GM18519 (cell line): ENCODE measurements at regions not wholly inside any gene's neighbourhood (a gene's known extent, or its start where the extent isn't known, plus 50 kb on each side); places are given as distances from the start of the nearest gene placed in this dataset.

Experiments
- ATAC-seq: cut with Tn5 transposase; IDR thresholded peaks from one replicate; pipeline ENCODE4 v1.9.1; 2021; ENCODE audit warnings: mild to moderate bottlenecking, moderate library complexity; ENCODE audit not compliant: unreplicated experiment, low FRiP score

DNA sequence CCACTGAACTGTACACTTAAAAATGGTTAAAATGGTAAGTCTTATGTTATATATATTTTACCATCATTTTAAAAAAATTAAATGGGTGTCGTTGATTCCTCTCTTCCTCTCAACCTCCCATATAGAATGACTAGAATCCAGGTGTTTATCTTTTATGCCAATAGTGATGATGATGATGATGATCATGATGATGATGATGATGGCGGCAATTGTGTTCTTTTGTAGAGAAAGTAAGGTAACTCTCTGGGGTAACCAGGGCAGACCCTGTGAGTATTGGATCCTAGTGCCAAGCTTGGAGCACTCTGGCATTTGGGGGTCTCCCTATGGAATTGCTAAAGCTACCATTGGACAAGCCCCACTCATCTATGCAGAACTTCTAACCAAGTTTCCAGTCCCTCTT lies 113.6 kb downstream of the GLI2 start:
- no peak for ATAC-seq

DNA sequence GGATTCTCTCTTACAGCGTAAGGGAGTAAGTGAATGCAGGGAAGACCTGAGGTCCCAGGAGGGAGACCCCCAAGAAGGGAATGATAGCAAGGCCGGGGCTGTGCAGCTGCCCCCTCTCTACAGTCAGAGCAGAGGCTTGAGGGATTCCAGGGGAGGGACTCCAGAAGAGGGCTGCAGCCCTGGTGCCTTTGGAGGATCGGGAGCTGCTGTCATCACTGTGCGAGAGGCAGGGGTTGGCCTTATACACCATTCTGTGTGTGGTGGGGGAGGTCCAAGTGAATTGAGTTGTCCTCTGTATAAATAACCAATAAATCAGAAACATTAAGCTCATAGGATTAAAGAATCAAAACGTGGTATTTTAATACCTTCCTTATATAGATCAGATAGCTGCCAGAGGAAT lies 114.9 kb downstream of the GLI2 start:
- ATAC-seq = no peak

GRCh38 chr2:120851116-120851773 lies 115.6 kb downstream of the GLI2 start:
- no peak for ATAC-seq

- ATAC-seq = no peak
These were observed 116.6 kb downstream of the GLI2 start for GRCh38 chr2:120852200-120852815.

GRCh38 chr2:120853306-120854013 lies 117.8 kb downstream of the GLI2 start:
- ATAC-seq = no peak

DNA sequence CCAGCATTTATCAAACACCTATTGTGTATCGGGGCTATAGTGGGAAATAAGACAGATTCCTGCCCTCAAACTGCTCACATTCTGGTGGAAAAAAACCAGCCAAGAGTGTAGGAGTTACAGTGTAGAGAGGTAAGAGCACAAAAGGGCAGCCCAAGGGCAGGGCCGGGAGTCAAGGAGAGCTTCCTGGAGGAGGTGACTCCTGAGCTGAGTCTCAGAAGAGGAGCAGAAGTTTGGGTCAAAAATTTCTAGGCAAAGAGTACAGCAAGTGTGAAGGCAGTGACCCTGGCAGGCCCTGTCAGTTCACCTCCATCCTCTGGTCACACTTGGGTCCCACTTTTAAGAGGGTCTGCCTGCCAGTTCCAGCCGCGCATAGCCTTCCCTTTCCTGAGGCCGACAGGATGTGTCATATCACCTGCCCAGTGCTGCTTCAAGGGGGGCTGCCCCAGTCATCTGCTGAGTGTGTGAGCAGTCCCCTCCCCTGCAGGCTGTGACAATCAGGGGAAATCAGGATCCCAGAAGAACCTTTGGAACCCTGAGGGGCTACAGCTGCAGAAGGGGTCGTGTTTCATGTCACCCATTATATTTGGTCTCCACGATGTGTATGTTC lies 118.4 kb downstream of the GLI2 start:
- ATAC-seq = no peak

DNA sequence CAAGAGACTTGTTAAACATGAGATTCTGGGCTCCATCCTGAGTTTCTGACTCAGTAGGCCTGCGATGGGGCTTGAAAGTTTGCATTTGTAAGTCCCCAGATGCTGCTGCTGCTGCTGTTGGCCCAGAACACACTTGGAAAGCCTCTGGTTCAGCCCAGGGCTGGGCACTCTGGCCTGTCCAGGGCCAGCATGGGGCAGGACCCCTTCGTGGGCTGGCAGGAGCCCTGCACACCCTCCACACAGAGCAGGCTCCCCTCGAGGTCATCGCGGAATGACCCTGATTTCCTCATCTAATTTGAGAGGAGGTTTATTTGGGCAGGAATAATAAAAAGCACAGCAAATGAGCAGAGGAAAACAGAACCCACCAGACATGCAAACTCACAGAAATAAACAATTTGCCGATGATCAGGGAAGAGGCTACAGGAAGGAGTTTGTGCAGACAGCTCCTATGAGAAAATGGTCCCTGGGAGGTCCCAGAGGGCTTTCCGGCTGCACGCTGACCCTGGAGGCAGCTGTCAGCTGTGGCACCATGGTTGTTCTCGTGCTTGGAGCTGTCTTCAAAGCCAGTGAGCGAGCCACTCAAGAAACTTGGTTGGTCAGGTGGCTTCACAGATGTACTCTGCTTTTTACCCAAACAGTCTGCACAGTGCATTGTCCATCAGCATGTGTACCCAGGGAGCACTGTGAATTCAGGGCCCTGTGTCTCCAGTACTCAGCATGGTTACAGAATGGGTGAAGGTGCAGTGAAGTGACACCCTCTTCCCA lies 119.3 kb downstream of the GLI2 start:
- no peak for ATAC-seq

DNA sequence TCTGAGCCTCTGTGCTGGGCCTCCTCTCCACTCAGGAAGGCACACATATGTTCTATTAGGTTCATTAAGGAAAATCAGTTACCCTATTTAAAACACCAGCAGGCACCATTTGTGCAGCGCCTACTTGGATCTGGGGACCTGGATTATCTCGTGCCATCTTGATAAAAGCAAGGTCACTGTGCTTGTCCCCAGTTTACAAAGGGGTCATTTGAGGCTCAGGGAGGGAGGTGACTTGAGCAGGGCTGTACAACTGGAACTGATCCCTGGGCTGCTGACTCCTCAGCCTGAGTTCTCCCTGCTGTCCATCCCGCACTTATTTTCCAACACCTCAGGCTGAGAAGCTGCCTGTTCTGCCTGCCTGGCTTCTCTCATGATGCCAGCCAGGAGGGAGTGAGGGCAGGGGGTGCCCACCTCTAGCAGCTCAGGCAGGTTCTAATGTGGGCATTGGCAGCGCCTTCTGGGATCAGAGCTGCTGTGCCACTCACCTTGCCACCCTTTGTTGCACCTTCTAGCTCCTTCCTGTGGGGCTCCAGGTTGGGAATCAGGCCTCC lies 120.3 kb downstream of the GLI2 start:
- ATAC-seq = no peak

- ATAC-seq = no peak
These were observed 120.8 kb downstream of the GLI2 start for GRCh38 chr2:120856421-120856862.

GRCh38 chr2:120857422-120857821 lies 121.8 kb downstream of the GLI2 start:
- no peak for ATAC-seq

DNA sequence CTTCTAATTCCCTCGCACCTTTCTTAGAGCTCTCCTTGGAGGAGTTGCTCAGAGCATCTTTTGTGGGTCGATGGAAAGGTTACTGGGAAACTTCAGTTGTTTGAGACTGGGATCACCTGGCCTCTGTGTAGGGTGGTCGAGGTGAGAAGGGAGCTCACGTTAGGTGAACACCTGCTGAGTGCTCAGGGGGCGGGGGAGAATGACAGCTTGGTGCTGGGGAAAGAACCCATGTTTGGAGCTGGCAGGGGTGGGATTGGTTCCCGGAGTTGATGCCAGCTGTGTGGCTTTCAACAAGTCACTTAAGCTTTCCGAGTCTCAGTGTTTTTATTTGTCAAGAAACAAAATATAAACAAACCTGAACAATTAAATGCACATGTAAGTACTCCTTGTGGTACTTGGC lies 122.3 kb downstream of the GLI2 start:
- no peak for ATAC-seq

- ATAC-seq = no peak
These were observed 122.9 kb downstream of the GLI2 start for GRCh38 chr2:120858361-120859106.

DNA sequence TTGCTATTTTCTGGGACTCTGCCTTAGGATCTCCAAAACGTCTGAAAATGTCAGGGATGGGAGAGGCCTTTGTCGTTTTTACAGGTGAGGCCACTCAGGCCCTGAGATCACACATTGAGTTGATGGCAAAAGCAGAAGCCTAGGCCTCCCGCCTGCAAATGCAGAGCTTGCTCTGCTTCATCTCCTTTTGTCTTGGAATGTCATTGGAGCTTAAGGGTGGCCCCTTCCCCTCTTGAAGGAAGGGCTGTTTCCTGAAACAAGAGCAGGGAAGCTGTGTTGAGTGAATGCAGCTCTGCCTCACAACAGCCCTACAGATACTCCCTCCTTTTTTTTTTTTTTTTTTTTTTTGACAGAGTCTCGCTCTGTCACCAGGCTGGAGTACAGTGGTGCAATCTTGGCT lies 123.5 kb downstream of the GLI2 start:
- no peak for ATAC-seq

DNA sequence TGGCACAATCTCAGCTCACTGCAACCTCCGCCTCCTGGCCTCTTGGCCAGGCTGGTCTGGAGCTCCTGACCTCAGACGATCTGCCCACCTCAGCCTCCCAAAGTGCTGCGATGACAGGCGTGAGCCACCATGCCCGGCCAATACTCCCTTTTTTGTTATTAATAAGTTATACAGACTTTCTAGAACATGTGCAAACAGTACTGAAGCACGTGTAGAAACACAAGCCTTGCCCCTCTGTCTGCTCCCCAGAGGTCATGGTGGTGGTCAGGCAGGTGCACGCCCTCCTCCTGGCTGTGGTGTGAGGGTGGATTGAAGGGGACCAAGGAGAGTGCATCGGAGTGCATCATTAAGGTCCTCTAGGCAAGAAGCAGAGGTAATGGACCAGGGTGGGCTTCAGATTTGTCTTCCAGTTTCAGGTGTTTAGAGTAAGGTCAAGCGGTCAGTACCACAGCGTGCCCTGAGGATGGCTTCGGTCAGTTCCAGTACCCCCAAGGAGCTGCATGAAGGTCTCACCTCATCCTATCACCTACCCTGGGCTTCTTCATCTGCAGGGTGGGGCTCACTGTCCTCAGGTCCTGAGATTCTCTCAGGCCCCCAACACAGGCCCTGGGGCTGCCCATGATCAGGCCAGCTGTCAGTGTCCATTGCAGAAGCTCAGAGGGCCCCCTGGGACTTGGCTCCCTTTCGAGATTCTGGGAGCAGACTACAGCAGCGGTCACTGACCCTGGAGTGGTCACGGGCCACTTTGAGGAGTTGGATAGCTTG lies 124.3 kb downstream of the GLI2 start:
- ATAC-seq = no peak

- no peak for ATAC-seq
These were observed 124.9 kb downstream of the GLI2 start for GRCh38 chr2:120860579-120860922.

- ATAC-seq = no peak
These were observed 125.5 kb downstream of the GLI2 start for GRCh38 chr2:120861191-120861575.

GRCh38 chr2:120861576-120862191 lies 126.0 kb downstream of the GLI2 start:
- no peak for ATAC-seq

- no peak for ATAC-seq
These were observed 126.8 kb downstream of the GLI2 start for GRCh38 chr2:120862201-120863060.
